Mammary epithelial cell (primary cell): ENCODE measurements at regions not wholly inside any gene's neighbourhood (a gene's known extent, or its start where the extent isn't known, plus 50 kb on each side); places are given as distances from the start of the nearest gene placed in this dataset.

Experiments
- CTCF ChIP-seq, 2 donors: IDR thresholded peaks in 1 of 2; conservative IDR thresholded peaks in 1 of 2; 2 replicates each; pipeline ENCODE4 v1.5.1; 2011 to 2012; ENCODE audit warnings: inconsistent platforms in 2 of 2, low read length in 2 of 2, mild to moderate bottlenecking in 2 of 2, control low read depth in 1 of 2, low read depth in 1 of 2; ENCODE audit not compliant: insufficient read depth in 1 of 2; ENCODE audit errors: extremely low read depth in 1 of 2
- EZH2 ChIP-seq: IDR thresholded peaks from 2 replicates; pipeline ENCODE4 v1.6.1; 2012; ENCODE audit warnings: low read length, inconsistent platforms, borderline replicate concordance

- TF ChIP-seq CTCF (conservative IDR thresholded peaks at IDR 0.05 in 1 of 2, IDR thresholded peaks at IDR 0.05 in 1 of 2; ENCODE audit: extremely low read depth in 1 of 2, insufficient read depth in 1 of 2, low read depth in 1 of 2, low read length in 2 of 2) (no peak), EZH2 (no peak)
Observed at GRCh38 chr11:103681855-103682254, 354.6 kb upstream of the DDI1 start.
